CD4-positive, alpha-beta memory T cell (primary cell): ENCODE measurements at regions not wholly inside any gene's neighbourhood (a gene's known extent, or its start where the extent isn't known, plus 50 kb on each side); places are given as distances from the start of the nearest gene placed in this dataset.

Experiments
- CTCF ChIA-PET: fragments of 350-600 bp; sonication (Branson Sonifier 250); formaldehyde crosslinking; loops from one replicate; lab custom pipeline; 2021; ENCODE audit warnings: inconsistent platforms; ENCODE audit not compliant: partially characterized antibody; lab: Charles Lee
- POLR2A ChIA-PET: fragments of 350-600 bp; sonication (Branson Sonifier 250); formaldehyde crosslinking; loops from one replicate; lab custom pipeline; 2021; ENCODE audit not compliant: partially characterized antibody; lab: Charles Lee
- DNase-seq, 5 donors: peaks; one replicate each; pipeline versions ENCODE4 v3.0.0 to v3.0.0-alpha.2; 2020 to 2022; ENCODE audit warnings: mixed read lengths in 1 of 5
- H3K27ac ChIP-seq: one replicate; pipeline ENCODE4 v1.7.0; 2013; ENCODE audit warnings: low read depth, low read length
- H3K27me3 ChIP-seq: 2 replicates; pipeline ENCODE4 v1.7.0; 2013; ENCODE audit warnings: mild to moderate bottlenecking, low read length, moderate library complexity; ENCODE audit not compliant: insufficient read depth
- H3K36me3 ChIP-seq: 2 replicates; pipeline ENCODE4 v1.7.0; 2013; ENCODE audit warnings: mild to moderate bottlenecking, low read length, moderate library complexity; ENCODE audit not compliant: insufficient read depth
- H3K4me1 ChIP-seq: 2 replicates; pipeline ENCODE4 v1.7.0; 2013; ENCODE audit warnings: mild to moderate bottlenecking, low read length, moderate library complexity; ENCODE audit not compliant: insufficient read depth
- H3K4me3 ChIP-seq, 2 donors: one replicate each; pipeline ENCODE4 v1.7.0; 2013; ENCODE audit warnings: low read length in 2 of 2, mild to moderate bottlenecking in 1 of 2
- H3K9me3 ChIP-seq, 2 donors: one replicate each; pipeline ENCODE4 v1.7.0; 2013; ENCODE audit warnings: low read length in 2 of 2, control low read depth in 1 of 2; ENCODE audit not compliant: control insufficient read depth in 1 of 2
- H3K27ac Mint-ChIP-seq, 7 donors: one replicate each; pipeline ENCODE4 v1.8.0; 2020 to 2021; ENCODE audit warnings: mixed read lengths in 7 of 7, mild to moderate bottlenecking in 6 of 7, inconsistent platforms in 3 of 7, moderate library complexity in 3 of 7
- H3K27me3 Mint-ChIP-seq, 2 donors: one replicate each; pipeline ENCODE4 v1.8.0; 2020 to 2021; ENCODE audit warnings: mixed read lengths in 2 of 2
- H3K36me3 Mint-ChIP-seq, 2 donors: one replicate each; pipeline ENCODE4 v1.8.0; 2020 to 2021; ENCODE audit warnings: mixed read lengths in 2 of 2, inconsistent platforms in 1 of 2, mild to moderate bottlenecking in 1 of 2
- H3K4me1 Mint-ChIP-seq, 4 donors: one replicate each; pipeline ENCODE4 v1.8.0; 2020 to 2021; ENCODE audit warnings: mixed read lengths in 4 of 4, mild to moderate bottlenecking in 1 of 4
- H3K4me3 Mint-ChIP-seq, 8 donors: one replicate each; pipeline ENCODE4 v1.8.0; 2020 to 2021; ENCODE audit warnings: mixed read lengths in 8 of 8, mild to moderate bottlenecking in 7 of 8, moderate library complexity in 6 of 8, inconsistent platforms in 3 of 8
- H3K9me3 Mint-ChIP-seq, 8 donors: one replicate each; pipeline ENCODE4 v1.8.0; 2020 to 2021; ENCODE audit warnings: mixed read lengths in 8 of 8, mild to moderate bottlenecking in 5 of 8, inconsistent platforms in 3 of 8, moderate library complexity in 1 of 8
- intact Hi-C: fragments of 100-400 bp; cut with micrococcal nuclease; formaldehyde crosslinking; loops from one replicate; pipeline ENCODE4 v1.15.1; 2023

DNA sequence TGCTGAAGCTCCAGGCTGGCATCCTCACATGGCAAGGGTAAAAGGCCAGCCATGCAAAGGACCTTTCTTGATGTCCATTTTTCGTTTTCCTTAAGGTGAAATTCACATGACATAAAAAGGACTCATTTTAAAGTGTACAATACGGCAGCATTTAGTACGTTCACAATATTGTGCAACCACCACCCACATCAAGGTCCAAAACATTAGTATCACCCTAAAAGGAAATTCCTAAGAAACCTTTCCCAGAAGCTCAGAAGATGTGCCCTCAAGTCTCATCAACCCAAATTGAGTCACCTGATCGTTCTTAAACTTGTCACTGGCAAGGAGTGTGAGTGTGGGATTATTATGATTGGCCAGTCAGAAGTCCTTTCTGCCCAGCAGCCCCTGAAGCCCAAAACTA lies 250.1 kb downstream of the TLE3 start:
- H3K4me3 Mint-ChIP-seq: no peak overlapping the region
- H3K27me3 Mint-ChIP-seq: peaks cover 0 to 3% of the 10 kb centered on the region in 2 donors
- POLR2A ChIA-PET: no interaction called here

DNA sequence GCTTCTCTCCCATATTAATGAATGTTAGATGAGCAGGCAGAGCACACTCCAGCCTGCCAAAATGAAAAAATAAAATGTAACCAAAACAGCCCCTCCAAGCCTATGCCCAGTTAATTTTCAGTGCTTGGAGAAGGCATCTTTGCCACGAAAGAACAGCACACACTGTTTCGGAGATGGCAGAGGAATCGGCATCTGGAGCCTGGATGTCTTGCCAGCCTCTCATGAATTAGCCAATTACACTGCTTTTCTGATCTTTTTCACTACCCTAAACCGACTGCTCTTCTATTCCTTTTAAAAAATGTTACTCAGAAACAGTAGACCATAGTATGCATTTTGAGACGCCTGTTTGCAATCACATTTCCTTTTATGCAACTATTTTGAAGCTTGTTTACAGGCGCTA lies 249.6 kb downstream of the TLE3 start:
- Histone ChIP-seq H3K27me3 (no peaks in the 10 kb centered on the region), H3K4me1 (no peaks in the 10 kb centered on the region), H3K27ac (no peak overlapping the region), H3K4me3 (no peak overlapping the region), H3K36me3 (no peaks in the 10 kb centered on the region), H3K9me3 (no peaks in the 10 kb centered on the region)
- Mint-ChIP-seq H3K4me1 (no peaks in the 10 kb centered on the region), H3K4me3 (no peak overlapping the region), H3K27ac (no peak overlapping the region), H3K36me3 (no peaks in the 10 kb centered on the region), H3K27me3 (peaks cover 0 to 3% of the 10 kb centered on the region in 2 donors), H3K9me3 (peaks cover 0 to 3% (median under 1%) of the 10 kb centered on the region in 8 donors)
- ChIA-PET POLR2A (no interaction called here), CTCF (no interaction called here)
- DNase-seq: no peak
- intact Hi-C loops: no loop called here

More for the DNA sequence above, 250.1 kb downstream of the TLE3 start:
- H3K4me1 Mint-ChIP-seq: no peaks in the 10 kb centered on the region
- no peaks in the 10 kb centered on the region for H3K4me1 ChIP-seq
- no peaks in the 10 kb centered on the region for H3K9me3 ChIP-seq
- no peaks in the 10 kb centered on the region for H3K36me3 ChIP-seq
- H3K9me3 Mint-ChIP-seq: peaks cover 0 to 3% (median 0%) of the 10 kb centered on the region in 8 donors
- DNase-seq: no peak
- no peak overlapping the region for H3K27ac ChIP-seq
- intact Hi-C loops: no loop called here
- H3K27ac Mint-ChIP-seq: no peak overlapping the region
- no peak overlapping the region for H3K4me3 ChIP-seq
- CTCF ChIA-PET: no interaction called here
- no peaks in the 10 kb centered on the region for H3K36me3 Mint-ChIP-seq
- H3K27me3 ChIP-seq: no peaks in the 10 kb centered on the region

DNA sequence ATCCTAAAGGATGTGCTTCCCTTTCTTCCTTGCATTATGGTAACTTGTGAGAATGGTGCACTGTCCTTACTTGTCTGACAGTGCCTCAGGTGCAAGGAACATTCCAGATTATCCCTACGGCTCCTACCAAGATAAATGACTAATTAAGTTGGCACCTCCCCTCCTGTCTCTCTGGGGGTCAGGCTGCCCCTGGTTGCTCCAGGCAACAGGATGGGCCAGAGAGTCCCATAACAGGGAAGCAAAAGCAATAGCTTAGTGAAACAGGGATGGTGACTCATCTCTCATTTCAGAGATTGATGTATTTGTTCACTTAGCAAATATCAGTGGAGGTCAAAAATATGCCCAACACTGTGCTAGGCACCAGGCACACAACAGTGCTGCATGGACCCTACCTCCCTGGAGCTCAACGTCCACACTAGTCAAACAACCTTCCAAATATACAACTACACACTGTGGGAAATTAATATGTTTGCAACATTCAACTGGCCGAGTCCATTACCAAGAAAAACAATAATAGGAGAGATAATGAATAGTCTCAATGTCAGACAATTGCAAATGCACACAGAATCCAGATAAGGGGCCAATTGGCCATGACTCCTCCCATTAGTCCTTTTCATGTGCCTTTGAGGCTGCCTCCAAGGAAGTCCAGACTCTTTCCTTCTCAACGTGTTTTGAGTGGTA lies 249.0 kb downstream of the TLE3 start:
- no peaks in the 10 kb centered on the region for H3K36me3 ChIP-seq
- H3K27ac ChIP-seq: no peak overlapping the region
- Mint-ChIP-seq H3K4me3 (no peak overlapping the region), H3K27ac (no peak overlapping the region), H3K9me3 (peaks cover 0 to 3% (median under 1%) of the 10 kb centered on the region in 8 donors), H3K4me1 (no peaks in the 10 kb centered on the region), H3K27me3 (peaks cover 0 to 1% of the 10 kb centered on the region in 2 donors), H3K36me3 (no peaks in the 10 kb centered on the region)
- H3K4me1 ChIP-seq: no peaks in the 10 kb centered on the region
- H3K4me3 ChIP-seq: no peak overlapping the region
- H3K27me3 ChIP-seq: no peaks in the 10 kb centered on the region
- CTCF ChIA-PET: interaction anchor here (1.0 kb wide), 1 partner anchor 651 kb away, joined by 3 read pairs; no protein-coding TSS in a partner anchor
- POLR2A ChIA-PET: no interaction called here
- DNase-seq: no peak
- intact Hi-C loops: no loop called here
- no peaks in the 10 kb centered on the region for H3K9me3 ChIP-seq

DNA sequence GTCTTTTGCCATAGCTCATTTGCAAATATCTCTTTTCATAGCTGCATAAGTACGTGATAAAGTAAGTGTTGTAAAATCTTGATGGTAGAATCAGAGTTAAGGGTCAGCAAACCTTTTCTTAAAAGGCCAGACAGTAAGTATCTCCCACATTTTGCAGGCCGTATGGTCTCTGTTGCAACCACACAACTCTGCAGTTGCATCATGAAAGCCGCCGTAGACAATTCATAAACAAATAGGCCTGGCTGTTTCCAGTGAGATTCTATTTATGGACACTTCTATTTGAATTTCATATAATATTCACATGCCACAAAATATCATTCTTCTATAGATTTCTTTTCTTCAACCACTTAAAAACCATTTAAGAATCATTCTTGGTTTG lies 248.5 kb downstream of the TLE3 start:
- Histone ChIP-seq H3K27me3 (no peaks in the 10 kb centered on the region), H3K4me1 (no peaks in the 10 kb centered on the region), H3K4me3 (no peak overlapping the region), H3K9me3 (no peaks in the 10 kb centered on the region), H3K27ac (no peak overlapping the region), H3K36me3 (no peaks in the 10 kb centered on the region)
- Mint-ChIP-seq H3K9me3 (peaks cover 0 to 3% (median under 1%) of the 10 kb centered on the region in 8 donors), H3K4me1 (no peaks in the 10 kb centered on the region), H3K27ac (no peak overlapping the region), H3K27me3 (peaks cover 0 to 1% of the 10 kb centered on the region in 2 donors), H3K36me3 (no peaks in the 10 kb centered on the region), H3K4me3 (no peak overlapping the region)
- intact Hi-C loops: no loop called here
- ChIA-PET POLR2A (no interaction called here), CTCF (interaction anchor here (1.0 kb wide), 1 partner anchor 650 kb away, joined by 3 read pairs; no protein-coding TSS in a partner anchor)
- DNase-seq: no peak

DNA sequence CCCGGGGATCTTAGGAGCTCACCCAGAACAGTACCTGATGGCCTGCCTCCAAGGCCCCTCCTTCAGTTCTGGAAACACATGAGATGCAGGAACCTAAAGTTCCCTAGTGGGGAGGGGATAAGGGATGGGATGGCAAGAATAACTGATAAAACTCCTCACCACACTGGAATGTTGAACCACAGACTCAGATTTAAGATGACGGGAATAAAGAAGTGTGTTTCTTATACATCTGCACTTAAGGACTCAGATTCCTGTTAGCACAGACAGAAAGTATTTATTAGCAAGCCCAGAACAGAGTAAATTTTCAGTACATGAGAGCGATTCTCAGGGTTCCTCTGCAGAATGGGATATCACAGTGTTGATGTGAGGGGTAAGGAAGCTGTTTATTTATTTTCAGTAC lies 245.2 kb downstream of the TLE3 start:
- no peak overlapping the region for H3K27ac Mint-ChIP-seq
- CTCF ChIA-PET: no interaction called here
- peaks cover 3% of the 10 kb centered on the region for H3K4me1 ChIP-seq
- peaks cover 0 to 2% (median under 1%) of the 10 kb centered on the region in 4 donors for H3K4me1 Mint-ChIP-seq
- no peaks in the 10 kb centered on the region for H3K9me3 ChIP-seq
- H3K27ac ChIP-seq: no peak overlapping the region
- no peaks in the 10 kb centered on the region for H3K36me3 Mint-ChIP-seq
- no peaks in the 10 kb centered on the region for H3K36me3 ChIP-seq
- intact Hi-C loops: no loop called here
- no peaks in the 10 kb centered on the region for H3K27me3 ChIP-seq
- POLR2A ChIA-PET: no interaction called here
- H3K4me3 Mint-ChIP-seq: no peak overlapping the region
- DNase-seq: no peak
- H3K9me3 Mint-ChIP-seq: peaks cover 0 to 2% (median under 1%) of the 10 kb centered on the region in 8 donors
- peaks cover 0 to under 1% of the 10 kb centered on the region in 2 donors for H3K27me3 Mint-ChIP-seq
- no peak overlapping the region for H3K4me3 ChIP-seq

DNA sequence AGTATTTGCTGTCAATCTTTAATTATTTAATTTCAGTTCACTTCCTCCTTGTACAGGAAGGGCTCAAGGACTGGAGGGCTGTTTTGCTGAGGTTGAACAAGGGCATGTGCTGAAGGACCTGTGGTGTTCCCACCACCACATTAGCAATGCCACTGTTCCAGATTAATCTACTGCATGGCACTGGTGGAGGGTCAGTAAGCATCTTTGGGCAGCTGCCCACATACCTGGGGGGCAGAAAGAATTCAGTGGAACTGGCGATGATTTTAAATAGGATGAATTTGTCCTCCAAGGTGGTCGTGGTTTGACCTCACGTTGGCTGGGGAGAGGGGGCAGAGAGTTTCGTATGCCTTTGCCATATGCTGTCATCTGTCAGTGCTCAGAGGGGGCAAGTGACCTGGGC lies 244.8 kb downstream of the TLE3 start:
- Mint-ChIP-seq H3K4me1 (peaks cover 2 to 6% (median 4%) of the 10 kb centered on the region in 4 donors), H3K27ac (no peak overlapping the region), H3K36me3 (no peaks in the 10 kb centered on the region), H3K9me3 (peaks cover 0 to 2% (median 0%) of the 10 kb centered on the region in 8 donors), H3K4me3 (no peak overlapping the region), H3K27me3 (no peaks in the 10 kb centered on the region)
- Histone ChIP-seq H3K27me3 (no peaks in the 10 kb centered on the region), H3K4me1 (peaks cover 8% of the 10 kb centered on the region), H3K27ac (no peak overlapping the region), H3K4me3 (no peak overlapping the region), H3K9me3 (no peaks in the 10 kb centered on the region), H3K36me3 (no peaks in the 10 kb centered on the region)
- CTCF ChIA-PET: no interaction called here
- POLR2A ChIA-PET: no interaction called here
- no peak for DNase-seq
- intact Hi-C loops: no loop called here

DNA sequence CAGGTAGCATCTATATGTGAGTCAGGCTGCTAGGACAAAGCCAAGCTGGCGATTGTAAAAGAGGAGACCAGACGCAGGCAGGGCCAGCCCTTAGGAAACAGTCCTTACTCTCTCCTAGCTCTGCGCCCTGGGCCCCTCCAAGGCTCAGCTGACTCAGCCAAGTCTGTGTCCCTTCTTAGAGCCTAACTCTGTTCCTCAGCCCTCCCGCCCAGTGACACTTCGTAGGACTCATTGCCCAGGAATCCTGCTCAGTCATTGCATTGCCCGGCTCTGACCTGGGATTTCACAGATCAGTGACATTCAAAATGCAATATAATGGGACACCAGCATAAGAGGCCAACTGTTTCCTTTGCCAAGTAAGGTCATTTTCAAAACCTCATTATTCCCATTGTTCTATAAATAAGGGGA lies 244.2 kb downstream of the TLE3 start:
- POLR2A ChIA-PET: no interaction called here
- H3K4me3 Mint-ChIP-seq: no peak overlapping the region

More for the DNA sequence above, 244.2 kb downstream of the TLE3 start:
- Histone ChIP-seq H3K27me3 (no peaks in the 10 kb centered on the region), H3K27ac (no peak overlapping the region), H3K4me3 (no peak overlapping the region), H3K9me3 (no peaks in the 10 kb centered on the region), H3K36me3 (no peaks in the 10 kb centered on the region), H3K4me1 (peaks cover 14% of the 10 kb centered on the region)
- Mint-ChIP-seq H3K27me3 (no peaks in the 10 kb centered on the region), H3K27ac (no peak overlapping the region), H3K36me3 (no peaks in the 10 kb centered on the region), H3K9me3 (peaks cover 0 to 2% (median 0%) of the 10 kb centered on the region in 8 donors), H3K4me1 (peaks cover 3 to 8% (median 6%) of the 10 kb centered on the region in 4 donors)
- no peak for DNase-seq
- intact Hi-C loops: no loop called here
- CTCF ChIA-PET: no interaction called here
